ENCODE measurements at regions not wholly inside any gene's neighbourhood (a gene's known extent, or its start where the extent isn't known, plus 50 kb on each side); places are given as distances from the start of the nearest gene placed in this dataset.

DNA sequence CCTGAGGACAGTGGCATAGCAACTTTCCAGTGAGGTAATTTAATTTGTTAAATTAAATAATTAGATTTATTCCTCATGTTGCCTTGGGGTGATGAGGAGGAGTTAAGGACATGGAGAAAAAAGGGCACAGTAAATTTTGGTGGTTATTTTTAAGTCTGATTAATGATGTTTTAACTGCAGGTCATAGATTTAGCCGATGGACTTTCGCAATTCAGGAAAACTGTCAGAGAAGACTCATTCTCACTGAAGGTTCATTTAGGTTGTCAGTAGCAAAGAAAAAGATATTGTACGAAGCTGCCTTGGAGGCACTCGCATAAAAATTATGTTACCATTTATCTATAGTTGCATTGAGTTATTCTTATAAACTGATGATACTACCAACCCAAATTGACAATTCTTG lies 164.2 kb upstream of the PITX2 start:
- Histone ChIP-seq H3K27ac (ENCODE audit: insufficient read depth, low read length) (no peak overlapping the region), H3K9ac (ENCODE audit: low read depth, low read length) (no peak overlapping the region), H2BK15ac (ENCODE audit: low read depth, low read length) (no peak overlapping the region), H3K56ac (ENCODE audit: extremely low read depth, insufficient read depth, low read length) (no peak overlapping the region), H2BK20ac (ENCODE audit: low read depth, low read length) (no peak overlapping the region), H4K8ac (ENCODE audit: low read depth in 2 of 2, low read length in 2 of 2) (no peak overlapping the region), H3K9me1 (ENCODE audit: insufficient read depth, low read length) (no peaks in the 10 kb centered on the region), H3K23ac (ENCODE audit: low read depth, low read length) (no peak overlapping the region), H3K4me3 (ENCODE audit: insufficient read depth, low read depth, low read length) (no peak overlapping the region), H3K36me3 (ENCODE audit: control insufficient read depth, insufficient read depth, low read length) (no peaks in the 10 kb centered on the region), H2AFZ (replicated peaks; ENCODE audit: low read length, poor library complexity) (no peak overlapping the region), H3K18ac (ENCODE audit: low read depth, low read length) (no peak overlapping the region), H3K79me1 (ENCODE audit: low read depth in 1 of 2, low read length in 2 of 2) (no peaks in the 10 kb centered on the region), H4K5ac (ENCODE audit: low read depth, low read length) (no peak overlapping the region), H2AK5ac (ENCODE audit: low read depth, low read length) (no peak overlapping the region), H3K4ac (ENCODE audit: low read depth, low read length) (no peak overlapping the region), H2BK120ac (ENCODE audit: low read depth, low read length) (no peak overlapping the region), H2AK9ac (replicated peaks; ENCODE audit: low read depth, low read length, poor library complexity) (no peak overlapping the region), H3K9me3 (ENCODE audit: control insufficient read depth, insufficient read depth, low read length) (no peaks in the 10 kb centered on the region), H4K20me1 (ENCODE audit: insufficient read depth, low read length) (no peaks in the 10 kb centered on the region), H3K27me3 (ENCODE audit: control insufficient read depth, insufficient read depth, low read length) (no peaks in the 10 kb centered on the region), H3K14ac (replicated peaks; ENCODE audit: low read depth, low read length) (no peak overlapping the region), H3K4me1 (ENCODE audit: control insufficient read depth, insufficient read depth, low read length) (0 out of 2 replicates have a peak, but pooled peaks cover 2% of the 10 kb centered on the region), H3K4me2 (ENCODE audit: low read depth, low read length) (no peak overlapping the region; the same call in 1 of the 2 replicates), H2BK5ac (ENCODE audit: low read depth, low read length, poor library complexity, severe bottlenecking) (no peak overlapping the region), H4K91ac (ENCODE audit: insufficient read depth, low read depth, low read length) (no peak overlapping the region)
- dilution Hi-C loops (cut with HindIII; ENCODE audit: low sequenced_read_pairs, unreplicated experiment) = no loop called here
- ChIA-PET CTCF (no interaction called here), POLR2A (ENCODE audit: unreplicated experiment) (no interaction called here)
- DNase-seq = peak; percentile 14
- no peak for TF ChIP-seq NFE2L2 (IDR thresholded peaks at IDR 0.05; ENCODE audit: low read depth, low read length)
- TF ChIP-seq CEBPB (IDR thresholded peaks at IDR 0.05; ENCODE audit: low read depth, low read length) = peak; percentile 57
- intact Hi-C loops (cut with micrococcal nuclease) = no loop called here
- in situ Hi-C loops (cut with MboI; ENCODE audit: low sequenced_read_pairs) = no loop called here
- ATAC-seq (ENCODE audit: low read depth) = no peak
- no TSS peak for BruUV-seq (replicated peaks)
- WGBS, 2 experiments (ENCODE audit: extremely low coverage in 2 of 2, insufficient read length in 1 of 2) = no CpG with 5 or more reads among the region's 4 CpGs

All from IMR-90 (cell line).